Dedifferentiated amniotic fluid mesenchymal stem cell (primary cell): ENCODE measurements at regions not wholly inside any gene's neighbourhood (a gene's known extent, or its start where the extent isn't known, plus 50 kb on each side); places are given as distances from the start of the nearest gene placed in this dataset.

Experiments
- DNase-seq: peaks from one replicate; pipeline ENCODE4 v3.0.0-alpha.2; 2016; ENCODE audit errors: extremely low spot score

DNA sequence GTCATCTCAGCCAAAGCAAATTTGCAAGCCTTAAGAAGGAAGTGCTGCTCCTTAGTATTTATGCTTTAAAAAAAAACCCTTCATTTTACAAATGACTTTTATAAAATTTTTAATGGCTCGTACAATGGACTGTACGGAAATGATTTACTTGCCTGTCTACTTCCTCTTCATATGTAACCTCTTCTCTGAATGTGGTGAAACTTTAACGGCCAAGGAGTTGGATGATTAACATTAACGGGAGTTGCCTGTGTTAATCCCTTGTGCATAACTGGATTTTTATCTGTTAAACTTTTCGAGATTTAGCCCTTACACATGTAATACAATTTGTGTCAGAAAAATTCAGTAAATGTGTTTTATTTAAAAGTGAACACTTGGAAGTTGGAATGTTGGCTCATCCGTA lies 429.4 kb downstream of the TBC1D4 start:
- no peak for DNase-seq

DNA sequence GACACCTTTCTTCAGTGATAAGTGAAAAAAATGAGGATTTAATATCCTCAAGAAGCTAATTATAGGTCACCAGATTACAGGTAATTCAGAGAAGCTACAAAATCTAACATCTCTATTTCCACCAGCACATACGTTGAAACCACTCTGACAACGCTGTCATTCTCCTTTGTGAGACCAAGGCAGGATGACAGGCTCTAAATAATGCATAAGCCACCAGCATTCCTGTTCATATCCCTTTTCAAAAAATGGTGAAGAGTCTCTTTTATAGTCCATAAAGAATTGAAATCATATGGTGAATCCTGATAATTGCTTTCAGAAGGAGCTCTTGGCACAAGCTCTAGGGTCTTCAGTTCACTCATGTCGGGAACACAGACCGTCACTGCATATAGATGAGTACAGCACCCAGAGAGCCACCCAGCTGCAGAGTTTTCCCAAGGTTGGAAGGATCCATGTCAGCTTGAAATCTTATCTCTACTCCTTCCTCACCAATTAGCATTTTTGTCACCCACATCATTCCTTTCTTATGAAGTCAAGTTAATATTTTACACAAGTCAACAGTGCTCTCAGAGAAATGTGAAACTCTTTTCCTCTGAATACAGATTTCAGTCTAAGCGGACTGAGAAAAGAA lies 431.4 kb downstream of the TBC1D4 start:
- peak; percentile 47 for DNase-seq

DNA sequence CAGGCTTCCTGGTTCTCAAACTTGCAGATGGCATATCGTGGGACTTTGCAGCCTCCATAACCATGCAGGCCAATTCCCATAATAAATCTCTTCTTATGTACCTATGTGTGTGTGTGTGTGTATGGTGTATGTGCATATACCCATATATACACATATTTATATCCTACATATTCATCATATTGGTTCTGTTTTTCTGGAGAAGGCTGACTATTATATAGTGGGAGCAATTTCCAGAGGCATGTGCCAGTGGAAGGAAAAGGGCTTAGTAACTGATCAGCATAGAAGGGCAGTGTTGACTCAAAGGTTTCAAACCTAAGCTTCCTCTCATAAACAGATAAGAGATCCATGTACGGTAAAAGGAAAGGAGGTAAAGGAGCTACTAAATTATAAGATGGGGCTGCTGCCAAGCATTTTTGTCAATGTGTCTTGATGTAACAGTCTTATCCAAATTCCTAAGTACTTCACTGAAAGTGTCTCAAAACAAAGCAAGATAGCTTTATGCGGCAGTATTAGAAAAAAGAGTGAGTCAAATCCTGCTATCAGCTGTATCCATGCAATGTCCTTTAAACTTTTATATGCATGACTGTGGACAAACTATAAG lies 432.1 kb downstream of the TBC1D4 start:
- DNase-seq: no peak

DNA sequence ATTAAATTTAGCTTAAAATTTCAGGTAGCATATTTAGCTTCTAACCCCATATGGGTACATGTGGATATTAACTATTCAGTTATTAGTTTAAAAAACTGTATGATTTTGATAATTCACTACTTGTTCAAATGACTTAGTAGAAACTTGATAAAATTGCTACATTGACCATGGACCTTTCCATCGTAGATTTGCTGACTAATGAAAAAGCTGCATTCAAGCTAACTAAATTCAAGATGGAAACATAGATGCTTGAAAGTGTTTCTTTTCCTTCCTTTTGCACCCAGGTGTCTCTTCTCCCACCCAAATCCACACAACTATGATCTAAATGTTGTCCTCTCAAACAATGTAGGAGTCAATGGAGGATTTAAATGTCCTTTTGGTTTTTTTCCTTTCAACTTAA lies 439.2 kb downstream of the TBC1D4 start:
- no peak for DNase-seq

DNA sequence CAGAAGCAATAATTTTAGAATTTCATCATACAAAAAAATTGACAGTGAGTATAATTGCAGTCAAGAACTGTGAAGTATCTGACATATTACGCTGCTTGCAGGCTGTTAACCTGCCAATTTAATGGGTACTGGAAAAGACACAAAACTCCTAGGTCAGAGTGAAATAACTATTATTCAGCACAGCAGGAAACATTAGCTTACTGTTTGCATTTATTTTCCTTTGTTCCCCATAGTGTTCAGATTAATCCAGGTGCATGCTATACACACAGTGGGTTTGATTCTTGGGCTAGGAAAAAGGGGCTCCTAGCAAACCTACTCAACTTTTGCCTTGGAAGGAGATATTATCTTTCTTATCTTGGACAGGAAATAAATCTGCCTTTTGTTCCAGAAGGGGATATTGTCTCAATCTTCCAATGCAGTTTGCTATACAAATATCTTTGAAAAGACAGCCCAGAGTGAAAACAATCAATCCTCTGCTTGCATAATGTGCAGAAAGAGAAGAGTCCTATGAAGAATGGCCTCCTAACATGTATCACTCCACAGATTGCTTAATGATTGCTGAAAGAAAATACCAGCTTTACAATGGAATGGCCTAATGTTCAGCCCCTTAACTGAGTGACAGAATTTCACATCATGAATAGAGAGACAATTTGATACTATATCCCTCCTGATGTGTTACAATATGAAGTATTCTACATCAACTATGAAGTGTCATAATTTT lies 443.4 kb downstream of the TBC1D4 start:
- DNase-seq: no peak

DNA sequence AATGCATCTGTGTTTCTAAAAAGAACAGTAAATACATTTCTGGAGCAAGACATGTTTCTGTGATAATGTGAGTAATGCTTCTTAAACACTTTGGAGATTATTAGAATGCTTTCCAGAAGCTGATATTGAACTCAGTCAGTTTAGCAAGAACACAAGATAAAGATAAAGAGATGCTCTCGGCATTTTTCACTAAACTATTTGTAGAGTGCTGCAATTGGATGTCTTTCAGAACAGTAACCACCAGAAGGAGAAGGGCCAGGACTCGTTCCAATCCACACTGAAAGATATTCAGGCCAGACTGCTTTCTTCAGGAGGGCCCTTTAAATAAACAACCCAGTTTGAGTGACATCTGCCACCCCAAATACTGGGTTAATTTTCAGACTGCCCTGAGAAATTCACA lies 456.0 kb downstream of the TBC1D4 start:
- DNase-seq: no peak

DNA sequence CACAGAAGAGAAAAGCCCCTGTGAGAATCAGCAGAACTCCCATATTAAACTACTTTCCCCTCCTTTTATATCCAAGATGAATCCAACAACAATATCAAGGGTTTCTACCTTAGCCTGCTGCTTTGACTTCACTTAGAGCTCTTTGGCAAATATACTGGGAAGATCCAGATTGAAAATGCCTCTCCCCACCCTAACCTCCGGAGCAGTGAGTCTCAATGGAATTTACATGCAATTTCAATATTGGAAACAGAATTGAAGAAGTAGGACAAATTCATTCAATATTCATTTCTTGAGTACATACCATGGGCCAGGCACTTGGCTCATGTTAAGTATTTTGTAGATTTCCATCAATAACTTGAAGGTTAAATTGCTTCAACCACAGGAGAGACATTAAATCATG lies 457.4 kb downstream of the TBC1D4 start:
- DNase-seq: no peak

DNA sequence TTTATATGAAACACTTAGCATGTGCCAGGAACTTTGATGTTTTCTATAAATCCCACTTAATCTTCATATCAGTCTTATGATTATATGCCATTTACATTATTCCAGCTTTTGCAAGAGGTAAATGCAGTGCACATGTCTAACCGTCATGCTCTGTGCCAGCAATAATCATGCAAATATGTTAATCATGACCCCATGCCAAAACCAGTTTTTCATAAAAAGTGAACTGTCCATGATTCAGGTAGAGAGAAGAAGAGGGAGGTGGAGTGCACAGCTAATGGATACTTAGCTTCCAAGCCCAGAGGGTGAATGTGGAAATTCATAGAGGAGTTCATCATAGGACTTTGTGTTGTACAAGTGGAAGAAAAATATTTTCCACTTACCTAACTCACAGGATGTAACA lies 458.4 kb downstream of the TBC1D4 start:
- DNase-seq: no peak

DNA sequence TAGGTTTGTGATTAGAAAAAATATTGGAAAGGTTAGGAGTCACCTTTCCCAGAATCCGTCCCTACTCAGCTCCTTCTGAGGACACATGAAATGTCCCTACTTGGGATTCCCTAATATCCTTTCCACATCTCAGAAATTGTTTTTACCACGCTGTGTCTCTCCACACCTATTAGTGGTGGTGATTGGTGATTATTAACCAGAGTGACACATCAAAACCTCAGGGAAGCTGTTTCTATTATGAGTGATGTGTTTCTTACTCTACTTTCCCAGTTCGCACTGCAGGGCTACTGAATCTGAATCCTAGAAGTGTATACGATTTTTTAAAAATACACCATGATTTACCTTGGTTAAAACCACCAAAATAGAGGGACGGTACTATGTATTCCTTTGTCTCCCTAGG lies 460.8 kb downstream of the TBC1D4 start:
- DNase-seq: no peak

DNA sequence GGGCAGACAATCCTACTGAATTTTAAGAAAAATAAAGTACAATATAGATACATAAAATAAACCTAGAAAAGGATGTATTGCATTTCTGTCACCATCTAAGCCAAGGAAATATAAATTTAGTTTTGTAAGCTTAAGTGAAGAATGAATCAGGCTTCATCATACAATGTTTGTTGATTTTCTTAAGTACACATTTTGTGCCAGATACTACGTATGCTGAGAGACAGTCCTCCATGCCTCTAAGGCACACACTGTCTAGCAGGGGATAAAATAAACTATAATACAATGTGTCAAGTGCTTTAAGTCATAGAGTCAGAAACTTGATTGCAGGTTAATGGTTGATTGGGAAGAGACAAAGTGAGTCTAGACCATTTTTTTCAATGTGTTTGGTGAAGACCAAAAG lies 465.7 kb downstream of the TBC1D4 start:
- DNase-seq: no peak

DNA sequence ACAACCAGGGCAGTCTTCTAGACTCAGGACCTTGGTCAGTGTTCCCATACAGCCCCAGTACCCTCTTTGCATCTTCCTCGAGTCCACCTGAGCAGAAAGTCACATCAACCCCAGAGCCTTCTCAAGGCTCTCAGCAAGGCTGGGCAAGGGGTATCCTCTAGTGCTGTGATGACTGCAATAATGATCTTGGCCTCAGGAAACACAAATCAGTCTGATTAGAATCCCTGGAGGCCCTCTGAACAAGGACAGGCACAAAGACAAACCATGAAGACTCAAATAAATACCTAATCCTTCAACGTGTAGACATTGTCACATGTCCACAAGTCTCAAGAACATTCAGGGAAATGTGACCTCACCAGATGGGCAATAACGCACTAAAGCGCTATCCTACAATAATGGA lies 468.2 kb downstream of the TBC1D4 start:
- no peak for DNase-seq

DNA sequence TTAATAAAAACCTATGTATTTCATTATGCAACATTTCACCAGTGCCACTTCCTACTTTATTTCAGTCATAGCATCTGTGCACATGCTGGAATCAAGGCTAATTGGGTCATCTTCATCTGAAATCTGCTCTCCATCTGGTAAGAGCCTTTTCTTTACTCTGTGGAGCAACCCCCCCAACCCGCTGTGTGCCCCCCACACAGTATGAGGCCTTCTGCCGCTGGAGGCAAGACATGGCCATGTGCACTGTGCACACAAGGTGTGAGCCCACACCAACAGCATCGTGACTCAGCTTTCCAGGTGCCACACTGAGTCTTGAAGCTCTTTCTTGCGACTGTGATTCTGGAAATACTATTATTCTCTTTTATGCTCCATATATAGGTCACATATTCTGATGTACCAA lies 471.0 kb downstream of the TBC1D4 start:
- DNase-seq: no peak

DNA sequence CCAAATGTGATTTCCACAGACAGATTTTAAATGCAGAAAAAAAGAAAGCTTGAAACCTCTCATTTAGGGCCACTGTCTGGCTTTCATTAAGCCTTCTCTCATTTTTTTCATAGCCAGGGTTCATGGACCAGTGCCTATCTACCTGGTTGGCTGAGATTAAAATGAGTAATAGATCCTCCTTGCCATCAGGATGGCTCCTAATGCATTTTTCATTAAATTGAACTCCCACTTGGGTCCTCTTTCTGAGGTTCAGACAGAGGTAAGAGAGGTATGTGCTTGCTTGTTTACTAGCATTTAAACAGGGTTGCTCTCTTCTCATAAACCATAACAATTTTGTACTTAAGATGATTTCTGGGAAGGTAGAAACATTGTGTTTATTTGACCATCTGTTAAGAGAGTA lies 473.0 kb downstream of the TBC1D4 start:
- DNase-seq: no peak

DNA sequence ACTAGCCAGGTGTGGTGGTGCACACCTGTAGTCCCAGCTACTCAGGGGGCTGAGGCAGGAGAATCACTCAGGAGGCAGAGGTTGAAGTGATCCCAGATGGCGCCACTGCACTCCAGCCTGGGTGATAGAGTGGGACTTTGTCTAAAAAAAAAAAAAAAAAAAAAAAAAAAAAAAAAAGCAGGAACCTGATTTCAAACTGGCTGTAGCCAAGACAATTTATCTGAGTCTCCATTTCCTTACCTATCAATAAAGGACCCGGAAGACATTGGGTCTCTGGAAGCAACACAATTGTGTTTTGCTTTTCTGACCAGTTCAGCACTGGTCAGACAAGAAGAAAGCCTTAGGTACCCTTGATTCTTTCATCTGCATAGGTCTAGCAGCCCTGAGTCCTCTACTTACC lies 491.0 kb downstream of the TBC1D4 start:
- DNase-seq: no peak

DNA sequence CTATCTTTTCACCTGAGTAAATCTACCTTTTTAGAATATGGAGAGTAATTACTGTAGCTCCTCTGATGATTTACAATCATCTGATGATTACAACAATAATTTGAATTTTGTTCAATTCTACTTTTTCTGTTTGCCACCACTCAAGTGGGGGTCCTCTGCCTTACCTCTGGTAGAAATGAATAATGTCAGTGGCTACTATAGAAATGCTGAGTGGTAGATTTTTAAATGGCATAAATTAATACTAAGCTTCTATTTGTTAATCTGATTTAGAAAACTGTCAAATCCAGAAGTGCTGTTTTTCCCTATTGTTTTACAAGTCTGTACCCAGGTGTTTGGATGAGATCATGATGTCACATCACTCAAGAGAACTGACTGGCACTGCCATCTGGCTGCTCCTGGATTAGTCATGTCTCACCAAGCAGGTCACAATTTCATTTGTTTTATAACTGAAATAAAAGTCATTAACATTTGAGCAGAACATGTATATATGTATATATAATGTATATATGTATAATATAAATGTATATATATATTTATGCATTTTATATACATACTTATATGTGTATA lies 494.8 kb downstream of the TBC1D4 start:
- DNase-seq: no peak

DNA sequence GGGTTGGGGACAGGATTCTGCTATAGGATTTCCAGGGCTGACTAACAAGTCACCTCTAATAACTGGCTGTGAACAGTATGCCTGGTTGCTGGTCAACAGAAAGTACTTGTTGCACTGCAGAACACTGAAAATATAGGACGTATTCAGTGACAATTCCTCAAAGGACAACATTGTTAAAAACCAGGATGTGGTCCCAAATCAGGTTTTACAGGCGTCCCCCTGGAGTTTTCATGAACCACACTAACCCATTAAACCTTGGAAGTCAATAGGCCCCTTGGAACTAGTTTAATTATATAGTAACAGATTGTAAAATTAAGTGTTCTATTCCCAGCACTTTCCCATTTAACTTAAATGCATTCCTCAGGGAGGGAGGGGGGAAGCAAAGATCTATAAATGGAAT lies 495.4 kb downstream of the TBC1D4 start:
- DNase-seq: no peak

DNA sequence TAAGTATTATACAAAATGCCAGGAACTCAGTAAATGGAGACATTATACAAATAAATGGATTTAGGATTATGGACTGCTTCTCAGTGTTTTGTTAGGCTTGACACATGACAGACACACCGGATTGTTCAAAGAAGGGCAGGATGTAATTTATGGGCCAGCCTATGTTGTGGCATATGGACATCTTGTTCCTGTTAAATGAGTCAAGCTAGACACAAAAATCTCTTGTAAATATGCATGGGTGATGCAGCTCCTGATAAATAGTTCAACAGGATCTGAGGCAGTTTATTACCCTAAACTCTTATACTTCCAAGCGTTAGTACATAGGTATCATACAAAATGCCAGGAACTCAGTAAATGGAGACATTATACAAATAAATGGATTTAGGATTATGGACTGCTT lies 502.3 kb downstream of the TBC1D4 start:
- no peak for DNase-seq

DNA sequence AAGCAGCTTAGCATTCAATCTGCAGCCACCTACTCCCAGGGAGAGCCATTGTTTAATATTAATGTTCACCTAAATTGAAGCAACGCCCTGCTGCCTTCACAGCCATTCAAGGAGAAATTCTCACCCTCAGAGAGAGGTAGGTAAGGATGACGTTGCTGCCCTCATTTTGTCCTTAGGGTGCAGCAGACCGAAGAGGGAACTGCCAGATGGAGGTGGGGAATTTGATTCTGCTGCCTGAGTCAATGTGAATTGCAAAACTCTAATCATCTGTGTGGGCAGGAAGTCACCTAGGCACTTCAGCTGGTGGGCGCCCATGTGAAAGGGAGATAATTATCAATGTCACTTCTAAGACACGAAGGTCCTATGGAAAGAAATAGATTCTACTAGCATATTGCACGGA lies 503.4 kb downstream of the TBC1D4 start:
- no peak for DNase-seq

DNA sequence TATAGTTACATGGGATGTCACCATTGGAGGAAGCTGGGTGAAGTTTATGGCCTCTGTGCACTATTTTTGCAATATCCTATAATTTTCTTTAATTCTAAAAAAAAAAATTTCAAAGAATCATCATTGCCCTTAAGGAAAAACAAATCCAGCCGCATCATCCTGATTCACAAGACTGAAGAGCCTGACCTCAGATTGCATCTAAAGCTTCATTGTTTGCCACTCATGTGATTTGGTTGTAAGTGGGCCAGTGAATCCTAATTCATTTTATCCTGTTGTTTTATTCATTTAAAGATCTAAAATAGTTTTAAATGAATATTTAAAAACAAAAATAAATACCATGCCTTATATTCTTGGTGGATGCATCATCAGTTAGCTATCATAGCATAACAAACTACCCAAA lies 504.5 kb downstream of the TBC1D4 start:
- DNase-seq: no peak

DNA sequence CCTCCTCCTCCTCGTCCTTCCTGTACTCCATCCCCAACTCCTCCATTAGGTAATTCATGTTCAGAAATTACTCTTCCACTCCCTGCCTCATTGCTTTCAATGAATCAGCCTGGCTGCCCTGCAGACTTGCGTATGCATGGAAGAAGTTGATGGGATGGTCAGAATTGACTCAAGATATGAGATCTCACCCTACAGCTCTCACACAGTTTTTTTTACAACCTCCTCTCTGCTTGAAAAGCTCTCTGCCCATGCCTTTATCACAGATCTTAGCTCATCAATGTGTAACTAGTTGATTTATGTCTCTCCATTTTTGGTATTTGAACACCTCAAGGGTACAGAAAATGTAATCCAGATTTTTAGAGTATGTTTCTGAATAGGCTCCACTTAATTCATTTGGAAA lies 506.9 kb downstream of the TBC1D4 start:
- no peak for DNase-seq

DNA sequence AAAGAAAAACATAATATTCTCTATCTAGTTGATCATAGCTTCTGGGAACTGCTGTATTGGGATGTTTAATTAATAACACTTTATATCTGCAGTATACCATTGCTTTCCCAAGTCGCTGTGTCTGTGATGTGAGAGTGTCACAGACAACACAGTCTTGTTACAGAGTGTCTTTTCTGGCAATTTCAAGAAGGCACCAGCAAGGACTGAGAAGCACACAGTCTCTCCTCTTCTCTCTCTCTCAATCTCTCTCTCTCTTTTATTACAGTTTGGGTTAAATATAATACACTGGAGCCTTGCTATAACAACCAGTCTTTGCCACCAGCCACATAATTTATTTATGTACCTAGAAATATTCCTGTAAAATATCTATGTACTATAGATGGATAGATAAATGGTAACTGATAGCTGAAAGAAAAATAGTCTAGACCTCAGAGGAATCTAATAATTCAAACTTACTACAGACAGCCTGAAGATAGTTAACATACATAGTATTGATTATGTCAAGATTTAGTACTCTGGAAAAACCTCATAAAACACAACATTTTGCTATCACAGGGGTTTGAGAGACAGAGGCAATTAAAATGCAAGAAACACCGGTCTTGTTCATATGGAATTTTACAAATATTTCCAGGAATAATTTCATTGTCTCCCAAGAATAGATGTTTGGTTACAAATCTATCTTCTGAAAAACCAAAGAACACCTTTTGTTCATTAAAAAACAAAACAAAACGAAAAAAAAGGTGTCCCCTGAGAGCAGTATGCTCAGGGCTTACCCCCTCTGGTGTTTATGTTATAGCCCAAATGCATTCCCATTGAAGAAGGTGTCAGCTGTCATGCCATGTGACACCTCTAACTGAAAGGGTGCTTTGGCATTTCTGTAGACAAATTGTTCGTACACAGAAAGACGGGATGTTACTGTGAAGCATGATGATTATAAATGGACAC lies 507.8 kb downstream of the TBC1D4 start:
- no peak for DNase-seq

DNA sequence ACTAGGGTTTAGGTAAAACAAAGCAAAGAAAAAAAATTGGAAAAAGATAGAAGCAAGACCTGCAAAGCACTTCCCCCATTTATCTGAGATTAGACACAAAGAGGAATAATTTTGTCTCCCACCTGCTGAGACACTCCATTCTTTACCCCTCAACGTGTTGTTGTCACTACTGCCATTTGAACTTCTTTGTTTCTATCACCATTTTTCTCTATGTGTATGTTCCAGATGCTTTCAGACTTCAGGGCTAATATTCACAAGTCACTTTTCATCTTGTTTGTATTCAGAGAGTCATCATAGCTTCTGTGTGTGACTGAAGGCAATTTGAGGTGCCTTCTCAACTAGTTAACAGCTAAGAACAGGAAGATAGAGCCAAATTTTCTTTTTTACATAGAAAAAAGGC lies 512.5 kb downstream of the TBC1D4 start:
- no peak for DNase-seq
